AG04450 (cell line): ENCODE measurements at regions not wholly inside any gene's neighbourhood (a gene's known extent, or its start where the extent isn't known, plus 50 kb on each side); places are given as distances from the start of the nearest gene placed in this dataset.

Experiments
- CTCF ChIA-PET: fragments of 300-600, 350-600 bp; formaldehyde crosslinking; extraction: SDS; loops from one replicate; lab custom pipeline; 2022; ENCODE audit warnings: antibody characterized with exemption, inconsistent platforms; lab: Charles Lee
- POLR2A ChIA-PET: fragments of 350-600 bp; formaldehyde crosslinking; extraction: SDS; loops from one replicate; lab custom pipeline; 2021; ENCODE audit warnings: antibody characterized with exemption, inconsistent platforms; lab: Yijun Ruan, JAX
- DNase-seq: peaks from one replicate; pipeline ENCODE4 v3.0.0-alpha.2; 2011; ENCODE audit warnings: low read depth, low spot score
- H3K27ac ChIP-seq: one replicate; pipeline ENCODE4 v1.5.1; 2012; ENCODE audit warnings: low read depth, low read length, control low read depth
- H3K27me3 ChIP-seq: one replicate; pipeline ENCODE4 v1.6.0; 2012; ENCODE audit warnings: low read length; ENCODE audit not compliant: control insufficient read depth, insufficient read depth
- H3K4me3 ChIP-seq: 2 replicates; pipeline ENCODE4 v1.5.1; 2011; ENCODE audit warnings: mild to moderate bottlenecking, low read depth, low read length, control low read depth
- H3K9me3 ChIP-seq: 2 replicates; pipeline ENCODE4 v1.5.1; 2012; ENCODE audit warnings: low read length; ENCODE audit not compliant: control insufficient read depth, insufficient read depth
- TF ChIP-seq, protein P1 (sequence below): IDR thresholded peaks from 2 replicates; pipeline ENCODE4 v1.5.1; 2011; ENCODE audit warnings: low read depth, low read length, control low read depth, inconsistent platforms

GRCh38 chr4:158046345-158046744, 126.5 kb downstream of the GASK1B start:
- DNase-seq: no peak

DNA sequence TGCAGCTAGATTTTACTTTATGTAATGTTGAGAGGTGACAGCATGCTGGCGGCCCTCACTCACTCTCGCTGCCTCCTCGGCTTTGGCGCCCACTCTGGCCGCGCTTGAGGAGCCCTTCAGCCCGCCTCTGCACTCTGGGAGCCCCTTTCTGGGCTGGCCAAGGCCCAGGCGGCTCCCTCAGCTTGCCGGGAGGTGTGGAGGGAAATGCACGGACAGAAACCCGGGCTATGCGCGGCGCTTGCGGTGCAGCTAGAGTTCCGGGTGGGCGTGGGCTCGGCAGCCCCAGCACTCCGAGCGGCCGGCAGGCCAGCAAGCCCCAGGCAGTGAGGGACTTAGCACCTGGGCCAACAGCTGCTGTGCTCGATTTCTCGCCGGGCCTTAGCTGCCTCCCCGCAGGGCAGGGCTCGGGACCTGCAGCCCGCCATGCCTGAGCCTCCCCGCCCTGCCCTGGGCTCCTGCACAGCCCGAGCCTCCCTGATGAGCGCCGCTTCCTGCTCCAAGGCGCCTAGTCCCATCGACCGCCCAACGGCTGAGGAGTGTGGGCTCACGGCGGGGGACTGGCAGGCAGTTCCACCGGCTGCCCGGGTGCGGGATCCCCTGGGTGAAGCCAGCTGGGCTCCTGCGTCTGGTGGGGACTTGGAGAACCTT, 128.7 kb downstream of the GASK1B start:
- Histone ChIP-seq H3K27ac (no peak overlapping the region), H3K4me3 (no peak overlapping the region), H3K27me3 (no peaks in the 10 kb centered on the region), H3K9me3 (peaks cover 7% of the 10 kb centered on the region; the same call in 1 of the 2 replicates)
- TF ChIP-seq, protein P1, sequence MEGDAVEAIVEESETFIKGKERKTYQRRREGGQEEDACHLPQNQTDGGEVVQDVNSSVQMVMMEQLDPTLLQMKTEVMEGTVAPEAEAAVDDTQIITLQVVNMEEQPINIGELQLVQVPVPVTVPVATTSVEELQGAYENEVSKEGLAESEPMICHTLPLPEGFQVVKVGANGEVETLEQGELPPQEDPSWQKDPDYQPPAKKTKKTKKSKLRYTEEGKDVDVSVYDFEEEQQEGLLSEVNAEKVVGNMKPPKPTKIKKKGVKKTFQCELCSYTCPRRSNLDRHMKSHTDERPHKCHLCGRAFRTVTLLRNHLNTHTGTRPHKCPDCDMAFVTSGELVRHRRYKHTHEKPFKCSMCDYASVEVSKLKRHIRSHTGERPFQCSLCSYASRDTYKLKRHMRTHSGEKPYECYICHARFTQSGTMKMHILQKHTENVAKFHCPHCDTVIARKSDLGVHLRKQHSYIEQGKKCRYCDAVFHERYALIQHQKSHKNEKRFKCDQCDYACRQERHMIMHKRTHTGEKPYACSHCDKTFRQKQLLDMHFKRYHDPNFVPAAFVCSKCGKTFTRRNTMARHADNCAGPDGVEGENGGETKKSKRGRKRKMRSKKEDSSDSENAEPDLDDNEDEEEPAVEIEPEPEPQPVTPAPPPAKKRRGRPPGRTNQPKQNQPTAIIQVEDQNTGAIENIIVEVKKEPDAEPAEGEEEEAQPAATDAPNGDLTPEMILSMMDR: no peak
- POLR2A ChIA-PET: no interaction called here
- CTCF ChIA-PET: interaction anchor here (1.2 kb wide), 1 partner anchor 10 kb away, joined by 3 read pairs; no protein-coding TSS in a partner anchor
- no peak for DNase-seq

More at GRCh38 chr4:158046345-158046744, 126.5 kb downstream of the GASK1B start:
- POLR2A ChIA-PET: no interaction called here
- CTCF ChIA-PET: no interaction called here
- Histone ChIP-seq H3K9me3 (peaks cover 7% of the 10 kb centered on the region; the same call in 1 of the 2 replicates), H3K27me3 (no peaks in the 10 kb centered on the region), H3K27ac (no peak overlapping the region), H3K4me3 (no peak overlapping the region)
- TF ChIP-seq, protein P1: no peak

DNA sequence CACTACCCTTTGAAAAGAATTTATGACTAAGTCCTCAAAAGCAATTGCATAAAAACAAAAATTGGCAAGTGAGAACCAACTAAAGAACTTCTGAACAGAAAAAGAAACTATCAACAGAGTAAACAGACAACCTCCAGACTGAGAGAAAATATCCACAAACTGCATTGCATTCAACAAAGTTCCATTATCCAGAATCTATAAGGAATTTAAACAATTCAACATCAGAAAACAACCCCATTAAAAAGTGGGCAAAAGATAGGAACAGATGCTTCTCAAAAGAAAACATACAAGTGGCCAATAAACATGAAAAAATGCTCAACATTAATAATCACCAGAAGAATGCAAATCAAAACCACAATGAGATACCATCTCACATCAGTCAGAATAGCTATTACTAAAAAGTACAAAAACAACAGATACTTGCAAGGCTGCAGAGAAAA, 130.2 kb downstream of the GASK1B start:
- TF ChIP-seq, protein P1: no peak
- ChIA-PET CTCF (interaction anchor here (0.7 kb wide), 1 partner anchor 119 kb away, joined by 3 read pairs; no protein-coding TSS in a partner anchor), POLR2A (no interaction called here)
- DNase-seq: peak; percentile 15
- H3K27ac ChIP-seq: no peak overlapping the region
- H3K9me3 ChIP-seq: peaks cover 7% of the 10 kb centered on the region; the same call in 1 of the 2 replicates
- H3K27me3 ChIP-seq: no peaks in the 10 kb centered on the region
- H3K4me3 ChIP-seq: no peak overlapping the region

GRCh38 chr4:158038718-158039117, 134.1 kb downstream of the GASK1B start:
- no peak overlapping the region for H3K4me3 ChIP-seq
- no peaks in the 10 kb centered on the region for H3K9me3 ChIP-seq
- no peaks in the 10 kb centered on the region for H3K27me3 ChIP-seq
- POLR2A ChIA-PET: no interaction called here
- DNase-seq: no peak
- CTCF ChIA-PET: interaction anchor here (0.6 kb wide), 1 partner anchor 1201 kb away, joined by 5 read pairs; no protein-coding TSS in a partner anchor
- TF ChIP-seq, protein P1: no peak
- H3K27ac ChIP-seq: no peak overlapping the region

DNA sequence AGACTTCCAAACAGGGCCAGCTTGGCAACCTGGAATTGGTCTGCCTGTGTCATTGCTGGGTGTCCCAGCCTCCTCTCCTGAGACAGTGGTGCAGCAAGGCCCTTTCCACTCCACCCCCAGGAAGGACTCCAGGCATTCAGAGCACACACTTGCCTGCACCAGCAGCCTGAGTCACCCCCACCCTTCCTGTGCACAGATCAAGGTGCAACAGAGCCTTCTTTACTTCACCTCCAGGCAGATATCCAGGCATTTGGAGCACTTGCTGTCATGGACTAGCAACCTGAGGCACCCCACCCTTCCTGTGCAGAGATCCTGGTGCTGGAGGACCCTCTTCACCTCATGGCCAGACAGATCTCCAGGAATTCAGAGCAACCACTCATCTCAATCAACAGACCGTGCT, 135.8 kb downstream of the GASK1B start:
- CTCF ChIA-PET: no interaction called here
- no peak for DNase-seq
- TF ChIP-seq, protein P1: no peak
- no peaks in the 10 kb centered on the region for H3K9me3 ChIP-seq
- no peak overlapping the region for H3K27ac ChIP-seq
- POLR2A ChIA-PET: no interaction called here
- H3K4me3 ChIP-seq: no peak overlapping the region
- no peaks in the 10 kb centered on the region for H3K27me3 ChIP-seq
